HEK293T (cell line): ENCODE measurements at regions not wholly inside any gene's neighbourhood (a gene's known extent, or its start where the extent isn't known, plus 50 kb on each side); places are given as distances from the start of the nearest gene placed in this dataset.

ENCODE experiments used
- CTCF ChIA-PET: fragments of 350-600 bp; formaldehyde crosslinking; extraction: SDS; loops from one replicate; lab custom pipeline; 2021; ENCODE audit warnings: antibody characterized with exemption, inconsistent platforms; lab: Yijun Ruan, JAX
- POLR2A ChIA-PET: fragments of 350-600 bp; formaldehyde crosslinking; extraction: SDS; loops from one replicate; lab custom pipeline; 2020; ENCODE audit warnings: antibody characterized with exemption, inconsistent platforms; lab: Yijun Ruan, JAX
- DNase-seq: peaks from one replicate; pipeline ENCODE4 v3.0.0; 2012; ENCODE audit warnings: mixed read lengths; ENCODE audit errors: extremely low spot score
- ARNT ChIP-seq: fragments of 450-650 bp; IDR thresholded peaks from 2 replicates; pipeline ENCODE4 v1.6.1; 2017; ENCODE audit warnings: mild to moderate bottlenecking
- BHLHE40 ChIP-seq: fragments of 450-650 bp; IDR thresholded peaks from 2 replicates; pipeline ENCODE4 v1.6.1; 2016; ENCODE audit warnings: mild to moderate bottlenecking, moderate library complexity, borderline replicate concordance
- CTBP1 ChIP-seq: fragments of 450-650 bp; IDR thresholded peaks from 2 replicates; pipeline ENCODE4 v1.6.1; 2016; ENCODE audit warnings: borderline replicate concordance
- ELF4 ChIP-seq: fragments of 450-650 bp; IDR thresholded peaks from 2 replicates; pipeline ENCODE4 v1.6.1; 2017; ENCODE audit warnings: antibody characterized with exemption
- FOXA1 ChIP-seq: fragments of 450-650 bp; IDR thresholded peaks from 2 replicates; pipeline ENCODE4 v1.6.1; 2016; ENCODE audit warnings: mild to moderate bottlenecking
- FOXK2 ChIP-seq: fragments of 450-650 bp; IDR thresholded peaks from 2 replicates; pipeline ENCODE4 v1.6.1; 2016; ENCODE audit warnings: mild to moderate bottlenecking
- FOXM1 ChIP-seq: fragments of 450-650 bp; IDR thresholded peaks from 2 replicates; pipeline ENCODE4 v1.6.1; 2017; ENCODE audit warnings: mild to moderate bottlenecking, borderline replicate concordance
- HDGF ChIP-seq: fragments of 450-650 bp; IDR thresholded peaks from 2 replicates; pipeline ENCODE4 v1.6.1; 2017; ENCODE audit warnings: antibody characterized with exemption, borderline replicate concordance
- L3MBTL2 ChIP-seq: fragments of 450-650 bp; conservative IDR thresholded peaks from 2 replicates; pipeline ENCODE4 v1.6.1; 2016; ENCODE audit warnings: mild to moderate bottlenecking
- LEF1 ChIP-seq: fragments of 450-650 bp; IDR thresholded peaks from 2 replicates; pipeline ENCODE4 v1.6.1; 2017; ENCODE audit warnings: mild to moderate bottlenecking, borderline replicate concordance
- NFRKB ChIP-seq: fragments of 450-650 bp; IDR thresholded peaks from 2 replicates; pipeline ENCODE4 v1.6.1; 2016; ENCODE audit warnings: mild to moderate bottlenecking, moderate library complexity
- PKNOX1 ChIP-seq: fragments of 450-650 bp; IDR thresholded peaks from 2 replicates; pipeline ENCODE4 v1.6.1; 2016
- SP1 ChIP-seq: fragments of 450-650 bp; IDR thresholded peaks from 2 replicates; pipeline ENCODE4 v1.6.1; 2017
- SUZ12 ChIP-seq: fragments of 450-650 bp; IDR thresholded peaks from 2 replicates; pipeline ENCODE4 v1.6.1; 2016; ENCODE audit warnings: mild to moderate bottlenecking
- TARDBP ChIP-seq: fragments of 450-650 bp; IDR thresholded peaks from 2 replicates; pipeline ENCODE4 v1.6.1; 2016
- ZNF384 ChIP-seq: fragments of 450-650 bp; IDR thresholded peaks from 2 replicates; pipeline ENCODE4 v1.6.1; 2016

- CTCF ChIA-PET, result no interaction called here
- POLR2A ChIA-PET, result no interaction called here
- TF ChIP-seq CTBP1 (no peak), SUZ12 (no peak), FOXK2 (no peak), TARDBP (no peak), FOXA1 (no peak), FOXM1 (no peak), HDGF (no peak), BHLHE40 (no peak), ELF4 (no peak), L3MBTL2 (no peak), ZNF384 (no peak), ARNT (no peak), SP1 (no peak), LEF1 (no peak), PKNOX1 (no peak)
- DNase-seq, result no peak
These were observed 1262.9 kb downstream of the FSCB start for GRCh38 chr14:43244142-43244625.

- DNase-seq, result no peak
- ChIA-PET POLR2A (no interaction called here), CTCF (no interaction called here)
- TF ChIP-seq BHLHE40, result no peak
These were observed 1263.9 kb downstream of the FSCB start for GRCh38 chr14:43243168-43243567.

- ChIA-PET CTCF (no interaction called here), POLR2A (no interaction called here)
- TF ChIP-seq ARNT (no peak), TARDBP (no peak), BHLHE40 (no peak), CTBP1 (no peak), SP1 (no peak), ELF4 (no peak), FOXK2 (no peak), SUZ12 (no peak), NFRKB (no peak), FOXM1 (no peak), L3MBTL2 (no peak), PKNOX1 (no peak)
- no peak for DNase-seq
These were observed 1274.8 kb downstream of the FSCB start for GRCh38 chr14:43232261-43232660.

GRCh38 chr14:43215524-43215923 is 1291.6 kb downstream of the FSCB start:
- TF ChIP-seq LEF1 (no peak), SP1 (no peak), ARNT (no peak), ZNF384 (no peak), PKNOX1 (no peak), BHLHE40 (no peak), L3MBTL2 (no peak), HDGF (no peak), FOXA1 (no peak), ELF4 (no peak), FOXK2 (no peak), FOXM1 (no peak), TARDBP (no peak)
- DNase-seq, result no peak
- POLR2A ChIA-PET, result no interaction called here
- CTCF ChIA-PET, result no interaction called here

- DNase-seq, result no peak
- POLR2A ChIA-PET, result no interaction called here
- CTCF ChIA-PET, result no interaction called here
- no peak for TF ChIP-seq BHLHE40
- TF ChIP-seq TARDBP, result no peak
- TF ChIP-seq SUZ12, result no peak
- TF ChIP-seq CTBP1, result no peak
- TF ChIP-seq NFRKB, result no peak
- TF ChIP-seq L3MBTL2, result no peak
- no peak for TF ChIP-seq ELF4
- no peak for TF ChIP-seq HDGF
- no peak for TF ChIP-seq SP1
- no peak for TF ChIP-seq FOXA1
- TF ChIP-seq FOXK2, result no peak
- no peak for TF ChIP-seq ARNT
- no peak for TF ChIP-seq ZNF384
These were observed 1299.9 kb downstream of the FSCB start for GRCh38 chr14:43207189-43207588.

GRCh38 chr14:43204816-43205215 is 1302.3 kb downstream of the FSCB start:
- no peak for DNase-seq
- POLR2A ChIA-PET, result no interaction called here
- no peak for TF ChIP-seq L3MBTL2
- no peak for TF ChIP-seq LEF1
- CTCF ChIA-PET, result no interaction called here

- CTCF ChIA-PET, result no interaction called here
- POLR2A ChIA-PET, result no interaction called here
- TF ChIP-seq ELF4, result no peak
- TF ChIP-seq FOXK2, result no peak
- TF ChIP-seq SP1, result no peak
- no peak for TF ChIP-seq FOXM1
- no peak for TF ChIP-seq SUZ12
- no peak for TF ChIP-seq PKNOX1
- no peak for TF ChIP-seq NFRKB
- no peak for TF ChIP-seq BHLHE40
- no peak for TF ChIP-seq HDGF
- no peak for TF ChIP-seq TARDBP
- TF ChIP-seq L3MBTL2, result no peak
- no peak for TF ChIP-seq CTBP1
- no peak for DNase-seq
These were observed 1306.6 kb downstream of the FSCB start for GRCh38 chr14:43200519-43200918.
